Panc1 (cell line): ENCODE measurements at regions not wholly inside any gene's neighbourhood (a gene's known extent, or its start where the extent isn't known, plus 50 kb on each side); places are given as distances from the start of the nearest gene placed in this dataset.

ENCODE experiments used
- POLR2AphosphoS5 ChIP-seq: IDR thresholded peaks from 2 replicates; pipeline ENCODE4 v1.6.1; 2012; ENCODE audit warnings: mild to moderate bottlenecking, low read depth, low read length, moderate library complexity
- REST ChIP-seq, 2 experiments: IDR thresholded peaks; 2 replicates each; pipeline ENCODE4 v1.6.1; 2011 to 2012; ENCODE audit warnings: low read depth in 2 of 2, control low read depth in 1 of 2, low read length in 1 of 2, mild to moderate bottlenecking in 1 of 2, moderate library complexity in 1 of 2; ENCODE audit not compliant: insufficient read depth in 1 of 2

- TF ChIP-seq POLR2AphosphoS5, result no peak
- TF ChIP-seq REST (IDR thresholded peaks at IDR 0.05; ENCODE audit: insufficient read depth in 1 of 2, low read depth in 2 of 2, low read length in 1 of 2), result no peak
Measured at GRCh38 chr6:134619789-134620188, 301.9 kb upstream of the SGK1 start.
